Osteoblast (primary cell): ENCODE measurements at regions not wholly inside any gene's neighbourhood (a gene's known extent, or its start where the extent isn't known, plus 50 kb on each side); places are given as distances from the start of the nearest gene placed in this dataset.

ENCODE experiments used
- DNase-seq: peaks from one replicate; pipeline ENCODE4 v3.0.0; 2011; ENCODE audit warnings: low spot score, mixed read lengths; ENCODE audit not compliant: insufficient read length; ENCODE audit errors: missing footprints
- H2AFZ ChIP-seq: 2 replicates; pipeline ENCODE4 v1.6.0; 2011; ENCODE audit warnings: mild to moderate bottlenecking, low read length
- H3K27ac ChIP-seq: 2 replicates; pipeline ENCODE4 v1.5.1; 2011; ENCODE audit warnings: mild to moderate bottlenecking, low read depth, low read length, moderate library complexity
- H3K27me3 ChIP-seq: 2 replicates; pipeline ENCODE4 v1.6.0; 2012; ENCODE audit warnings: mild to moderate bottlenecking, control low read depth, inconsistent platforms, low read length, moderate library complexity; ENCODE audit not compliant: insufficient read depth
- H3K36me3 ChIP-seq: 2 replicates; pipeline ENCODE4 v1.5.1; 2011; ENCODE audit warnings: mild to moderate bottlenecking, low read length, control low read depth, moderate library complexity; ENCODE audit not compliant: insufficient read depth
- H3K4me1 ChIP-seq: 2 replicates; pipeline ENCODE4 v1.5.1; 2011; ENCODE audit warnings: mild to moderate bottlenecking, low read length, control low read depth, moderate library complexity; ENCODE audit not compliant: insufficient read depth
- H3K4me2 ChIP-seq: 2 replicates; pipeline ENCODE4 v1.6.0; 2011; ENCODE audit warnings: mild to moderate bottlenecking, low read length; ENCODE audit not compliant: insufficient read depth
- H3K4me3 ChIP-seq: fragments of 200-600 bp; sonication (generic); 3 replicates; pipeline ENCODE4 v1.5.1; 2012; ENCODE audit warnings: mild to moderate bottlenecking, low read length, inconsistent platforms; ENCODE audit not compliant: insufficient read depth
- H3K79me2 ChIP-seq: 2 replicates; pipeline ENCODE4 v1.6.0; 2012; ENCODE audit warnings: mild to moderate bottlenecking, low read length, control low read depth, inconsistent platforms; ENCODE audit not compliant: insufficient read depth
- H3K9me3 ChIP-seq: 2 replicates; pipeline ENCODE4 v1.5.1; 2011; ENCODE audit warnings: low read depth, low read length, control low read depth
- H4K20me1 ChIP-seq: 2 replicates; pipeline ENCODE4 v1.6.0; 2012; ENCODE audit warnings: mild to moderate bottlenecking, low read length, control low read depth; ENCODE audit not compliant: insufficient read depth
- TF ChIP-seq, protein P1 (sequence below): IDR thresholded peaks from 2 replicates; pipeline ENCODE4 v1.5.1; 2011; ENCODE audit warnings: mild to moderate bottlenecking, low read depth, low read length, moderate library complexity; ENCODE audit errors: extremely low read depth

DNA sequence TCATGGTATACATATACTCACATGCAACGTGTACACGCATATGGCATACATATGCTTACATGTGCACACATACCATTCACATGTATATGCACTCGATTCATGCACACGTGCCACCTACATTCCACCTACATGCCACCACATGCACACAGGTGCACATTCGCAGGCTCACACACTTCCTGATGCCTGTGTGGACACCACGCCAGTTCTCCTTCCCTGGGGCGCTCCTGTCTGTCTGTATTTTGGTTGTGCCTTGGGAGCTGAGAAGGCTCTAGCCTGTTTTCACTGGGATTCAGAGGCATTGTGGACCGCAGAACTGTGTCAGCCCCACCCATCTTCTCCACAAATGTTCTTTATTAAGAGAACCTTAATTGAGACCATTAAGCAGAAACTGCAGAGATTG is 96.6 kb upstream of the CTDP1 start:
- Histone ChIP-seq H3K4me1 (no peaks in the 10 kb centered on the region), H2AFZ (no peak overlapping the region), H3K9me3 (no peaks in the 10 kb centered on the region), H3K4me3 (no peak overlapping the region), H4K20me1 (no peaks in the 10 kb centered on the region), H3K4me2 (no peak overlapping the region), H3K27ac (no peak overlapping the region), H3K27me3 (no peaks in the 10 kb centered on the region), H3K79me2 (no peaks in the 10 kb centered on the region), H3K36me3 (no peaks in the 10 kb centered on the region)
- TF ChIP-seq, protein P1, sequence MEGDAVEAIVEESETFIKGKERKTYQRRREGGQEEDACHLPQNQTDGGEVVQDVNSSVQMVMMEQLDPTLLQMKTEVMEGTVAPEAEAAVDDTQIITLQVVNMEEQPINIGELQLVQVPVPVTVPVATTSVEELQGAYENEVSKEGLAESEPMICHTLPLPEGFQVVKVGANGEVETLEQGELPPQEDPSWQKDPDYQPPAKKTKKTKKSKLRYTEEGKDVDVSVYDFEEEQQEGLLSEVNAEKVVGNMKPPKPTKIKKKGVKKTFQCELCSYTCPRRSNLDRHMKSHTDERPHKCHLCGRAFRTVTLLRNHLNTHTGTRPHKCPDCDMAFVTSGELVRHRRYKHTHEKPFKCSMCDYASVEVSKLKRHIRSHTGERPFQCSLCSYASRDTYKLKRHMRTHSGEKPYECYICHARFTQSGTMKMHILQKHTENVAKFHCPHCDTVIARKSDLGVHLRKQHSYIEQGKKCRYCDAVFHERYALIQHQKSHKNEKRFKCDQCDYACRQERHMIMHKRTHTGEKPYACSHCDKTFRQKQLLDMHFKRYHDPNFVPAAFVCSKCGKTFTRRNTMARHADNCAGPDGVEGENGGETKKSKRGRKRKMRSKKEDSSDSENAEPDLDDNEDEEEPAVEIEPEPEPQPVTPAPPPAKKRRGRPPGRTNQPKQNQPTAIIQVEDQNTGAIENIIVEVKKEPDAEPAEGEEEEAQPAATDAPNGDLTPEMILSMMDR, result no peak
- peak; percentile 27 for DNase-seq

DNA sequence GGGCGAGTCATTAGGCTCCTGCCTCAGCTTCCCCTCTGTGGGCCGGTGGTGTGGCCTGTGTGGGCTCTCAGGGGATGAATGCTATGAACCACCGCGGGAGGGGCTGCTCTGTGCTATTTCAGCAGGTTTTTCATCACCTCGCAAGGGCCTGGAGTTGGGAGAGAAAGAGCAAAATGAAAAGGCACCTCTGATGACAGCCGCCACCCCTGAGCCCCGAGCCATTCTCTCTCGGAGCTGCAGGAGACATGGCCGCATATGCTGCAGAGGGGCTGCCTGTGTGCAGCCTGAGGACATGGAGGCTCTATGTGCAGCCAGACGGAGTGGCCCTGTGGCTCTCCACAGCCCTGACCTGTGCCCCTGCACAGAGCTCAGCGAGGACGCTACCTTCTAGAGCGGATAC is 96.2 kb upstream of the CTDP1 start:
- no peak overlapping the region for H2AFZ ChIP-seq
- DNase-seq, result peak; percentile 71
- no peaks in the 10 kb centered on the region for H3K27me3 ChIP-seq
- no peaks in the 10 kb centered on the region for H4K20me1 ChIP-seq
- TF ChIP-seq, protein P1, result no peak
- H3K4me3 ChIP-seq, result no peak overlapping the region
- no peaks in the 10 kb centered on the region for H3K36me3 ChIP-seq
- no peak overlapping the region for H3K4me2 ChIP-seq
- no peaks in the 10 kb centered on the region for H3K79me2 ChIP-seq
- H3K4me1 ChIP-seq, result peaks cover 4% of the 10 kb centered on the region
- no peaks in the 10 kb centered on the region for H3K9me3 ChIP-seq
- no peak overlapping the region for H3K27ac ChIP-seq

DNA sequence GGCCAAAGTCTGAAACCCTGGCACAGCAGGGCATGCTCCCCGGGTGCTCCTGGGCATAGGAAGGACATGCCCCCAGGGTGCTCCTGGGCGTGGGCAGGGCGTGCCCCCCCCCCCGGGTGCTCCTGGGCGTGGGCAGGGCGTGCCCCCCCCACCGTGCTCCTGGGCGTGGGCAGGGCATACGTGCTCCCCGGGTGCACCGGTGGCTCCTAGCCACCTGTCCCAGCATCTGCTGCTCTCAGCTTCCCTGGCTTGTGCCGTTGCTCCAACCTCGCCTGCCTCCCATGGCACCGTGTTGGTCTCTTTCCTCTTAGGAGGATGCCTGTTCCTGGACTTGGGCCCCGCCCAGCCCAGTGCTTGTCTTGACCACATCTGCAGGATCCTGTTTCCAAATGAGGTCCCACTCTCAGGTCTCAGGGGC is 95.6 kb upstream of the CTDP1 start:
- no peak overlapping the region for H3K27ac ChIP-seq
- H3K79me2 ChIP-seq, result no peaks in the 10 kb centered on the region
- no peak overlapping the region for H3K4me3 ChIP-seq
- TF ChIP-seq, protein P1, result no peak
- no peaks in the 10 kb centered on the region for H4K20me1 ChIP-seq
- no peaks in the 10 kb centered on the region for H3K27me3 ChIP-seq
- no peak overlapping the region for H2AFZ ChIP-seq
- no peaks in the 10 kb centered on the region for H3K36me3 ChIP-seq
- H3K9me3 ChIP-seq, result no peaks in the 10 kb centered on the region
- no peak overlapping the region for H3K4me2 ChIP-seq
- peak; percentile 27 for DNase-seq
- H3K4me1 ChIP-seq, result peaks cover 9% of the 10 kb centered on the region

GRCh38 chr18:79584491-79585394 is 94.9 kb upstream of the CTDP1 start:
- Histone ChIP-seq H3K4me3 (no peak overlapping the region), H3K4me2 (no peak overlapping the region), H4K20me1 (no peaks in the 10 kb centered on the region), H3K27ac (no peak overlapping the region), H2AFZ (no peak overlapping the region), H3K36me3 (no peaks in the 10 kb centered on the region), H3K27me3 (no peaks in the 10 kb centered on the region), H3K4me1 (peaks cover 16% of the 10 kb centered on the region), H3K9me3 (no peaks in the 10 kb centered on the region), H3K79me2 (no peaks in the 10 kb centered on the region)
- peak; percentile 63 for DNase-seq
- TF ChIP-seq, protein P1, result no peak
